Stimulated activated CD4-positive, alpha-beta T cell treated with anti-CD3 and anti-CD28 coated beads, Interleukin-15, amount 100 ng/mL, for 24 hours (primary cell): ENCODE measurements at regions not wholly inside any gene's neighbourhood (a gene's known extent, or its start where the extent isn't known, plus 50 kb on each side); places are given as distances from the start of the nearest gene placed in this dataset.
"Not testable (repeated sequence)": the region's sequence is repeated elsewhere in the genome, so short reads cannot be mapped to it uniquely, and the experiment has no call there.

Experiments
- DNase-seq: peaks from one replicate; pipeline ENCODE4 v3.0.0-alpha.2; 2020

GRCh38 chr6:14379568-14379967 lies 262.0 kb downstream of the CD83 start:
- DNase-seq, result no peak

GRCh38 chr6:14380086-14380820 lies 262.7 kb downstream of the CD83 start:
- DNase-seq, result no peak

GRCh38 chr6:14380901-14381828 lies 263.6 kb downstream of the CD83 start:
- DNase-seq, result no peak

GRCh38 chr6:14381829-14382677 lies 264.5 kb downstream of the CD83 start:
- peak; percentile 18 for DNase-seq

DNA sequence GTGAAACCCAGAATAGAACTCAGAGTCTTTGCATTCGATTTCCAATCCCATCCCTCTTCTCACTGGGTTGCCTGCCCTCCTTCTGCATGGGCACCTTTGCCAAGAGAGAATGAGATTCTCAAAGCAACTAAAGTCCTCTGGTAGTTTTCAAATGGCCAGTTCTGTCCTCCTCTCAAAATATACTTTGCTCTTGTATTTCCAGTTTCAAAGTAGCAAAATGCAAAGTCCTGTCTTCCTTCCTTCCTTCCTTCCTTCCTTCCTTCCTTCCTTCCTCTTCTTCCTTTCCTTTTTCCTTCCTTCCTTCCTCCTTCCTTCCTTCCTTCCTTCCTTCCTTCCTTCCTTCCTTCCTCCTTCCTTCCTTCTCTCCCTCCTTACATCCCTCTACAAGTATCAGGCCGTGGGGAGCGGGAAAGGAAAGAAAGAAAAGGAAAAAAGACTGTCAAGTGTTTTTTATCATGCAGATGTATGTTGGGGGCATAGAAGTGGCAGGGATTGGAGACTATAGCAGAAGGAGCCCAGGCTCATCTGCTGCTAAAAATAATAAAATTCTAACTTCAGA lies 265.2 kb downstream of the CD83 start:
- DNase-seq, result no peak

GRCh38 chr6:14383393-14384174 lies 266.0 kb downstream of the CD83 start:
- no peak for DNase-seq

- no peak for DNase-seq
These were observed 266.8 kb downstream of the CD83 start for GRCh38 chr6:14384175-14384949.

DNA sequence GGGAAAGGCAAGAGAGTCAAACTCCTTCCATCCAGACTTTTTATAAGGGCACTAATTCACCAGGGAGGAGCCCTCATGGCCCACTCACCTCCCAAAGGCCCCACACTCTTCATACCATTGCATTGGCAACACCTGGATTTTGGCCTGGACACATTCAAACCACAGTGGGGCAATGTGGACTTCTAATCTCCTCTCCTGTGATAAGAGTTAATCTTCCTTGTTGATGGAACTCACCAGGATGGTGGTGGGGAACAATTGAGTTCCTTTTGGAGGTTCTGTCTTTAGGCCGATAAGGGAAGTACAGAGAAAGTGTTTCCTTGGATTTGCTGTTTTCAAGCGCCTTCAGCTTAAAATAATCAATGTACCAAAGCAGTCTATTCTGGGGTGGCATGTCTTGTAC lies 268.7 kb downstream of the CD83 start:
- DNase-seq, result no peak

DNA sequence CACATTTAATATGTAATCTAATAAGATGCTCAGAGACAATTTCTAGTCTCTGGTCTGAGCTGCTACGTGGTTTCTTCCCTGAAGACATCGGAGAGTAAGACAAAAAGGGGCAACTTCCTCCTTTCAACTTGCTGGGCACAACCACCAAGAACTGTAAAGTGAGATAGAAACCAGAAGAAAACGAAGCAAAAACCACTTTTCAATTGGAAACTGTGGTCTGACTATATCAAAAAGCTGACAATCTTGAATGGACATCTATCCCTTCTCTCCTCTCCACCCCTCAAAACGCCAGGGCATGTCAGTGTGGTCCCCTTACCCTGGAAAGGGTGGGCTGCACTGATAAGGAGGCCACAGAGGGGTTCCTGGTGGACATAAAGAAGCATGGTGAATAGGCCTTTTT lies 269.1 kb downstream of the CD83 start:
- DNase-seq, result no peak

- DNase-seq, result no peak
These were observed 270.8 kb downstream of the CD83 start for GRCh38 chr6:14388371-14388770.

DNA sequence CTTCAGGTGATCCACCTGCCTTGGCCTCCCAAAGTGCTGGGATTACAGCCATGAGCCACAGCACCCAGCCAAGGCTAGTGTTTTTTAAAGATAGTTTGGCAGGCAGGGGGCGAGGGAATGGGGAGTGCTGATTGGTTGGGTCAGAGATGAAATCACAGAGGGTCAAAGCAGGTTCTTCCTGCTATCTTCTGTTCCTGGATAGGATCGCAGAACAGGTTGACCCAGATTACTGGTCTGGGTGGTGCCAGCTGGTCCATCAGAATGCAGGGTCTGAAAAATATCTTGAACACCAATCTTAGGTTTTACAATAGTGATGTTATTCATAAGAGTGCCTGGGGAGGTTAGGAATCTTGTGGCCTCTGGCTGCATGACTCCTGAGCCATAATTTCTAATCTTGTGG lies 272.2 kb downstream of the CD83 start:
- not testable (repeated sequence) for DNase-seq

DNA sequence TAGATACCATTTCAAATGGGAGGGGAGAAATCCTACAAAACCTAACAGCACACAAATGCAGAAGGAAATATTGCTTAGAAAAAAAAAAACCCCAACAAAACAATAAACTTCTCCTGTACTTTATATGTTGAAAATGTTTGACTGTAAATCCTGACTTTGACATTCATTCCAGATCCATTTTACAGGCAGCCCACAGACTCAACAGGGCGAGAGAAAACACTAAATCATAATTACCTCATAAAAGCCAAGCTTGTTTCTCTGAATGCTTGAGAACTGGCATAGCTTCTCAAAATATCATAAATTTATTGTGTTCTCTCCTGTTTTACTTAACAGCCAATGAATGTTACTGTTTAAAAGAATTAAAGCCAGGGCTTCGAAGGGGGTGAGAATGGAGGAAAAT lies 273.2 kb downstream of the CD83 start:
- no peak for DNase-seq

DNA sequence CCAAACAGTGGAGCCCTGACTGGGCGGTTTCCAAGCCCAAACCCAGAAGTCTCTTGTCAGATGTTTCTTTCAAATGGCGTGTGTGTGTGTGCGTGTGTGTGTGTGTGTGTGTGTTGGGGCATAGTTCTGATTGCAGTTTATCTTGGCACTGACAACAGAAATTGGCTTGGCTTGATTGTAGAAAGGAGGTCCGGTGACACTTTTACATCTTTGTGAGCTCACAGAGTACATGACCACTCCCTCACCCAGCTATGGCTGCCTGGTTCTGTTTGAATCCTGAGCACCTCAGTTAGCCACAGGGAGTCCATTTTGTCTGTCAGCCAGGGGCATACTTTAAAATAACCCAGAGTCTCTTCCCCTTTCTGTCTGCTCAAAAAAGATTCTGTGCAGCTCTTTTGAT lies 276.3 kb downstream of the CD83 start:
- DNase-seq, result no peak

DNA sequence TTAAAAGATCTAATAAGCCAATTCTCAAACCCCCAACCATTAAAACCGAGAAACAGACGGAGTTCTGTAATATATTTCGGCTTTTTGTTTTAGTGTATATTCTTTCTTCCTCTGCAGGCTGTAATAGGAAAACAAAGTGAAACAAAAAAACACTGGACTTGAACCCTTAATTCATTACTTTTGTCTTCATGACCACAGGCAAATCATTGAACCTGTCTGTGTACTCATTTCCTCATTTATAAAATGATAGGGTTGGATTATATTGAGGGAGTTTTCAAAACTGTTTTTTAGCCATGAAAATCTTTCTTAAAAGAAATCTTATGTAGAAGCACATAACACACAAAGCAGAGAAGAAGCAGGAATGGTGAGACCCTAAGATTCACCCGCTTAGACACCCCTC lies 278.8 kb downstream of the CD83 start:
- no peak for DNase-seq

DNA sequence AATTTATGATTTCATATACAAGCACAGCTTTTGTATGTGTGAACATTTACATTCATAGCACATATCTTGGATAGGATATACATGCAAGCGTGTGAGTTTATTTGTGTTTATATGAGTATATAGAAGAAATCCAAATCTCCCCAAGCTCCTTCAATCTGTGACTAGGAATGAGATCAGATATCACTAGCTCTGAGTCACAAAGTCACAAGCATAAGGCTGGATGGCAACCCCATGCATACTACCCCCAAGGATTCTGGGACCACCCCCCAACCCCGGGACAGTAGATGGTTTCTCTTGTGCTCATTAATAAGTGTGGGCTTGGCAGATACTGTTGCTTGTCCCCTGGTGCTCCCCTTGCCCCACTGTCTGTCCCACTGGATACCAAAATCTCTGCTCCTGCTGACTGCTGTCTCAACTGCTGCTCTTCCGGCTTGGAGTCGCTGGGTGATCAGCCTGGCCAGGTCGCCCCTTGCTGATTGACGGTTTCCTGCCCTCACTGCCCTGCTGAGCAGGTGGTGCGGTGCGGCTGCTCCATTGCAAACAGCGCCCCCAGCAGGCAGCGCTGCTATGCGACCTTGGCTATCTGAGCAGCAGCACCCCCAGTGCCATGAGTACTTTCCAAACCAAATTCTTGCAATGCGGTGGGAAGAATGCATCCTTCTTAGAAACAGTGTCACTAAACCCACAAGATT lies 279.4 kb downstream of the CD83 start:
- peak; percentile 23 for DNase-seq

DNA sequence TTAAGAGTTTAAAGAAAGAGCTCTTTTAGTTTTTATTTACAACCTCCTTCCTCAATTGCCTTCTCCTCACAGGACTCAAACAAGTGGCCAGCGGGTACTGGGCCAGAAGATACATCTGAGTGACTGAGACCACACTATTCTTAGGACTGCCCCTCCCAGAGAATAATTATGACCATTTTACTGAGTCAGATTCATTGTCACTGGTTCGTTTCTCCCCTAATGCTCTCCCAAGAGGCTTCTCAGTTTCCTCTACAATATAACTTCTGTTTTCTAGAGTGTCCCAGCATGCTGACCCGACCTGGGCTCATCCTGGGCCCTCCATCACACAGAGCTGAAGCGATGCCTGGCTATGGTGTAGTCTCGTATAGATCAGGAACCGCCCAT lies 279.9 kb downstream of the CD83 start:
- DNase-seq, result no peak

DNA sequence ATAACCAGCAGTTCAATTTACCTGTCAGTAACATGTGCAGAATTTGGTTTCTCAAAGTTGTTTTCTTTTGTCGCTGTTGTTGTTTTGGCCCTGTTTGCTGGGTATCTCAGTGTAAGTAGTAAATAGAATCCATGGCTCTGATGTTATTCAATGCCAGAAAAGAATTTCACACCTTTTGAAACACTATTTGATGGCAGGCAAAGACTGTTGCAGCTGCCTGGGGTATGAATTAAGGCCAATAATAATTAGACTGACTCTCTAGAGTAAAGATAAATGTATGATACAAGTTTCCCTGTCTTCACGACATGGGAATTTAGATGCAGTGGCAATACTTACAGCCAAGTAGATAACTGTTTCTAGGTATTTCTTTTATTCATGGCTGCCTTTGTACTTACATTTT lies 281.4 kb downstream of the CD83 start:
- DNase-seq, result no peak

DNA sequence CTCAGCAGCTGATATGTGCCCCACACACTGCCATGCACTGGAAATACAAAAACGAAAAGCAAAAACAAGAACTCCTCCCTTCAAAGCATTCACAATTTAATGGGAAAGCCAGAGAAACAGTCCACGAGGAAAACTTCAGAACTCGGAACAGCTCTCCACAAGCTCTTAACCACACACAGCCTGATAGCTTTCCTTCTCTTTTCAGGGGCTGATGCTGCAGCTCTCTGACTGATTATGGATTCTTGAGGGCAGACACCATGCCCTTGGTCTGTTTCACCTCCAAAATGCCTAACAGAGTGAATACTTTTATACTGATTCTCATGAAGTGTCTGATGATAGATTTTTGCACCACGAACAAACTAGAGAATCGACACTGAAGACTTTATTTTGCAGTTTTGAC lies 282.1 kb downstream of the CD83 start:
- no peak for DNase-seq

DNA sequence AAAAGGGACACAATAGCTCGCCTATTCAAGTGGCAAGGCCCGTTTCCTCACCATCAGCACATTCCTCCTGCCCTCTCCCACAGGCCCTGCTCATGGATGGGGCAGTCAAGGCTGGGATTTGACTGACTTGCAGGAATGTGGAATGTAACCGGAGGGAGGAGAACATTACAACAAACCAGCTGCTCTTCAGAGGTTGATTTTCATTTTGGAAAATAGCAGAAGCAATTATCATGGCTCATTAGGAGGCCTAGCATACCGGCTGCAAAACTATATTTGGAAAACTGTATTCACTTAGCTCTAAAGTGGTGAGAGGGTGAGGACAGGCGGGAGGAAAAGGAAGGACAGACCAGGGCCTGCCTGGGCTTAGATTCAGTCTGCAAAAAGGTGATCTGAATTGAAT lies 283.7 kb downstream of the CD83 start:
- no peak for DNase-seq

GRCh38 chr6:14406614-14407331 lies 289.2 kb downstream of the CD83 start:
- no peak for DNase-seq
